ENCODE measurements at regions not wholly inside any gene's neighbourhood (a gene's known extent, or its start where the extent isn't known, plus 50 kb on each side); places are given as distances from the start of the nearest gene placed in this dataset.

GRCh38 chr2:118738524-118739308 lies 108.7 kb downstream of the EN1 start:
- peak; percentile 22 for DNase-seq (ENCODE audit: low spot score)

- DNase-seq (ENCODE audit: low spot score): no peak
Observed at GRCh38 chr2:118738106-118738505, 109.3 kb downstream of the EN1 start.

- no peak for DNase-seq (ENCODE audit: low spot score)
Observed at GRCh38 chr2:118737684-118738083, 109.8 kb downstream of the EN1 start.

GRCh38 chr2:118732432-118732831 lies 115.0 kb downstream of the EN1 start:
- DNase-seq (ENCODE audit: low spot score): no peak

- DNase-seq (ENCODE audit: low spot score): no peak
Observed at GRCh38 chr2:118731413-118731812, 116.0 kb downstream of the EN1 start.

- DNase-seq (ENCODE audit: low spot score): no peak
Observed at GRCh38 chr2:118730405-118730804, 117.0 kb downstream of the EN1 start.

- no peak for DNase-seq (ENCODE audit: low spot score)
Observed at GRCh38 chr2:118729760-118730159, 117.7 kb downstream of the EN1 start.

- no peak for DNase-seq (ENCODE audit: low spot score)
Observed at GRCh38 chr2:118728984-118729383, 118.5 kb downstream of the EN1 start.

GRCh38 chr2:118726821-118727220 lies 120.6 kb downstream of the EN1 start:
- DNase-seq (ENCODE audit: low spot score): no peak

- no peak for DNase-seq (ENCODE audit: low spot score)
Observed at GRCh38 chr2:118723394-118723793, 124.1 kb downstream of the EN1 start.

- no peak for DNase-seq (ENCODE audit: low spot score)
Observed at GRCh38 chr2:118722976-118723375, 124.5 kb downstream of the EN1 start.

- no peak for DNase-seq (ENCODE audit: low spot score)
Observed at GRCh38 chr2:118721817-118722551, 125.5 kb downstream of the EN1 start.

- DNase-seq (ENCODE audit: low spot score): no peak
Observed at GRCh38 chr2:118720866-118721265, 126.6 kb downstream of the EN1 start.

- no peak for DNase-seq (ENCODE audit: low spot score)
Observed at GRCh38 chr2:118718921-118719320, 128.5 kb downstream of the EN1 start.

- no peak for DNase-seq (ENCODE audit: low spot score)
Observed at GRCh38 chr2:118716102-118716501, 131.3 kb downstream of the EN1 start.

- no peak for DNase-seq (ENCODE audit: low spot score)
Observed at GRCh38 chr2:118714118-118714517, 133.3 kb downstream of the EN1 start.

GRCh38 chr2:118711603-118712002 lies 135.8 kb downstream of the EN1 start:
- no peak for DNase-seq (ENCODE audit: low spot score)

- DNase-seq (ENCODE audit: low spot score): no peak
Observed at GRCh38 chr2:118710481-118710880, 137.0 kb downstream of the EN1 start.

- DNase-seq (ENCODE audit: low spot score): no peak
Observed at GRCh38 chr2:118709786-118710185, 137.7 kb downstream of the EN1 start.

GRCh38 chr2:118706844-118707243 lies 140.6 kb downstream of the EN1 start:
- no peak for DNase-seq (ENCODE audit: low spot score)

GRCh38 chr2:118706371-118706770 lies 141.1 kb downstream of the EN1 start:
- DNase-seq (ENCODE audit: low spot score): no peak

GRCh38 chr2:118705032-118705431 lies 142.4 kb downstream of the EN1 start:
- no peak for DNase-seq (ENCODE audit: low spot score)

- no peak for DNase-seq (ENCODE audit: low spot score)
Observed at GRCh38 chr2:118699447-118700175, 147.8 kb downstream of the EN1 start.

Measured in LoVo (cell line).